Adrenal gland (tissue), 9 donors: ENCODE measurements at regions not wholly inside any gene's neighbourhood (a gene's known extent, or its start where the extent isn't known, plus 50 kb on each side); places are given as distances from the start of the nearest gene placed in this dataset.

ENCODE experiments used
- DNase-seq, 7 donors: peaks; one replicate each; pipeline ENCODE4 v3.0.0-alpha.2; 2019 to 2020
- H3K27ac ChIP-seq, 5 donors: fragments of 200-600 bp; sonication (generic) in 4 of 5; 1 replicate in 3 of 5; 2 replicates in 2 of 5; pipeline versions ENCODE4 v1.5.1 to v1.8.0; 2016 to 2020; ENCODE audit warnings: mild to moderate bottlenecking in 1 of 5
- H3K27me3 ChIP-seq: fragments of 200-600 bp; 2 replicates; pipeline ENCODE4 v1.8.0; 2021
- H3K36me3 ChIP-seq, 2 donors: fragments of 200-600 bp; replicated peaks in 1 of 2; 1 replicate in 1 of 2; 2 replicates in 1 of 2; pipeline versions ENCODE4 v1.5.1 to v1.8.0; 2018 to 2022
- H3K4me1 ChIP-seq, 2 donors: fragments of 200-600 bp; replicated peaks in 1 of 2; 1 replicate in 1 of 2; 2 replicates in 1 of 2; pipeline versions ENCODE4 v1.5.1 to v1.8.0; 2018 to 2021
- H3K4me3 ChIP-seq, 4 donors: fragments of 200-600 bp; sonication (generic) in 3 of 4; one replicate each; pipeline ENCODE4 v1.5.1; 2016 to 2018
- H3K9me3 ChIP-seq, 3 donors: fragments of 200-600 bp; sonication (generic) in 1 of 3; replicated peaks in 1 of 3; 1 replicate in 2 of 3; 2 replicates in 1 of 3; pipeline versions ENCODE4 v1.5.1 to v1.8.0; 2016 to 2021
- POLR2A ChIP-seq, 2 donors: fragments of 450-650 bp; IDR thresholded peaks; one replicate each; pipeline ENCODE4 v1.6.1; 2017; ENCODE audit warnings: antibody characterized with exemption in 2 of 2, mild to moderate bottlenecking in 2 of 2, moderate library complexity in 1 of 2
- WGBS, 4 donors: extraction: QIAGEN DNeasy Blood & Tissue Kit in 2 of 4; methylation state at CpG; one replicate each; pipeline versions ENCODE4 v1.1.5 to v1.1.7; 2013 to 2017; 5-methylcytosine and 5-hydroxymethylcytosine counted together
- intact Hi-C, 2 donors: fragments of 100-400 bp; cut with DNase I; formaldehyde crosslinking; loops; one replicate each; pipeline versions ENCODE4 v1.14.1 to v1.15.0; 2022 to 2023
- TF ChIP-seq, protein P1 (sequence below), 6 experiments: fragments of 450-650 bp in 4 of 6; fragments of 200-600 bp in 2 of 6; sonication (generic) in 1 of 6; IDR thresholded peaks; 1 replicate in 5 of 6; 2 replicates in 1 of 6; pipeline versions ENCODE4 v1.5.1 to v1.8.0; 2016 to 2021; ENCODE audit warnings: antibody characterized with exemption in 6 of 6, mild to moderate bottlenecking in 2 of 6, moderate library complexity in 1 of 6
- donor health status: healthy with polysubstance abuse.
- donor health status: Bipolar disorder and iron deficiency.
- donor health status: DM: yes; HTN: yes; CAD: no.
- donor health status: DM: no; HTN: no; CAD: no.
- donor health status: DM: no; HTN: no; CAD: no.

DNA sequence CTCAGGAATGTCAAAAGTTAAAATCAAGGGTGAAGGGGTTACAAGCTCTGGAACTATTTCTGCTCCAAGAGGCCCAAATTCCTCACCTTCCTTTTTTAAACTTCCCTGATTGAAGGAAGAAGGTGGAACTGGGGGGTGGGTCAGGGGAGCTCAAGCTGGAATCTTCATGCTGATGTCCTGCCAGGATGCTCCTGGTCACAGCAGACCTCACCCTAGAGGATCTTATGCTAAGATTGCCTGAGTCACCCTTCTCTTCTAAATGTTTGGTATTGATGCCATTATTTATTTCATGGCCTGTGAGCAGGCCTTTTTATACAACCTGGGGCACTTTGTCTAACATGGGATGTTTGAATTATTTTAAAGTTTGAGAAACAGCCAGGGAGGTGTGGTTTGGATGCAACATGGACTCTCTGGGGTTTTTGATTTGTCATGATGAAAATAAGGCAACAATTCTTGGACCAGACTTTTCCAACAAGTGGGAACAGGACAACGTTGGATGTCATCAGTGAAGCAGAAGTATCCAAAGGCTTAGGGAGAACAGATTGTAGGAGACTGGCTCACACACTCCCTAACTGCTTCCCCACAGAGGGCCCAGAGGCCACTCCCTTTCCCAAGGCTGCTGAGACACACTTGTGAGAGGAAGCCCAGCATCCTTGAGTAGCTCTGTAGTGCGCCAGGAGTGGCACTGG lies 420.2 kb upstream of the MEX3C start:
- no peaks in the 10 kb centered on the region for H3K36me3 ChIP-seq
- no peak overlapping the region for H3K4me3 ChIP-seq
- DNase-seq: no peak
- H3K27me3 ChIP-seq: no peaks in the 10 kb centered on the region
- 56 to 83% (median 74%) methylated on average over 2 of the region's 2 CpGs for WGBS, 4 donors
- H3K4me1 ChIP-seq: no peaks in the 10 kb centered on the region
- H3K9me3 ChIP-seq: no peaks in the 10 kb centered on the region
- no peak overlapping the region for H3K27ac ChIP-seq
- intact Hi-C loops: loop anchor here in 1 of 2 donors (10.0 kb wide), 1 partner anchor 503 kb away; no protein-coding TSS in a partner anchor
- TF ChIP-seq, protein P1, sequence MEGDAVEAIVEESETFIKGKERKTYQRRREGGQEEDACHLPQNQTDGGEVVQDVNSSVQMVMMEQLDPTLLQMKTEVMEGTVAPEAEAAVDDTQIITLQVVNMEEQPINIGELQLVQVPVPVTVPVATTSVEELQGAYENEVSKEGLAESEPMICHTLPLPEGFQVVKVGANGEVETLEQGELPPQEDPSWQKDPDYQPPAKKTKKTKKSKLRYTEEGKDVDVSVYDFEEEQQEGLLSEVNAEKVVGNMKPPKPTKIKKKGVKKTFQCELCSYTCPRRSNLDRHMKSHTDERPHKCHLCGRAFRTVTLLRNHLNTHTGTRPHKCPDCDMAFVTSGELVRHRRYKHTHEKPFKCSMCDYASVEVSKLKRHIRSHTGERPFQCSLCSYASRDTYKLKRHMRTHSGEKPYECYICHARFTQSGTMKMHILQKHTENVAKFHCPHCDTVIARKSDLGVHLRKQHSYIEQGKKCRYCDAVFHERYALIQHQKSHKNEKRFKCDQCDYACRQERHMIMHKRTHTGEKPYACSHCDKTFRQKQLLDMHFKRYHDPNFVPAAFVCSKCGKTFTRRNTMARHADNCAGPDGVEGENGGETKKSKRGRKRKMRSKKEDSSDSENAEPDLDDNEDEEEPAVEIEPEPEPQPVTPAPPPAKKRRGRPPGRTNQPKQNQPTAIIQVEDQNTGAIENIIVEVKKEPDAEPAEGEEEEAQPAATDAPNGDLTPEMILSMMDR (IDR thresholded peaks at IDR 0.05): no peak
- TF ChIP-seq POLR2A (IDR thresholded peaks at IDR 0.05): no peak

GRCh38 chr18:51619283-51619682 lies 421.8 kb upstream of the MEX3C start:
- intact Hi-C loops: loop anchor here in 1 of 2 donors (10.0 kb wide), 1 partner anchor 504 kb away; no protein-coding TSS in a partner anchor
- TF ChIP-seq, protein P1 (IDR thresholded peaks at IDR 0.05): no peak
- TF ChIP-seq POLR2A (IDR thresholded peaks at IDR 0.05): no peak
- Histone ChIP-seq H3K36me3 (no peaks in the 10 kb centered on the region), H3K9me3 (no peaks in the 10 kb centered on the region), H3K27me3 (no peaks in the 10 kb centered on the region), H3K4me3 (no peak overlapping the region), H3K4me1 (no peaks in the 10 kb centered on the region), H3K27ac (no peak overlapping the region)
- DNase-seq: no peak
- 57 to 71% (median 59%) methylated on average over 1 of the region's 1 CpG for WGBS, 4 donors

GRCh38 chr18:51621113-51621863 lies 423.8 kb upstream of the MEX3C start:
- peak; percentile 43 to 83 (median 67) for DNase-seq

GRCh38 chr18:51621864-51622160 lies 424.3 kb upstream of the MEX3C start:
- Histone ChIP-seq H3K9me3 (no peaks in the 10 kb centered on the region), H3K27me3 (no peaks in the 10 kb centered on the region), H3K27ac (no peak overlapping the region), H3K36me3 (no peaks in the 10 kb centered on the region), H3K4me1 (no peaks in the 10 kb centered on the region), H3K4me3 (no peak overlapping the region)
- WGBS, 4 donors: 43 to 51% (median 43%) methylated on average over 5 of the region's 5 CpGs
- intact Hi-C loops: no loop called here
- DNase-seq: no peak
- TF ChIP-seq POLR2A (IDR thresholded peaks at IDR 0.05): no peak
- TF ChIP-seq, protein P1 (IDR thresholded peaks at IDR 0.05): no peak

More at GRCh38 chr18:51621113-51621863, 423.8 kb upstream of the MEX3C start:
- TF ChIP-seq POLR2A (IDR thresholded peaks at IDR 0.05): no peak
- TF ChIP-seq, protein P1 (IDR thresholded peaks at IDR 0.05): peak; percentile 48 to 70 (median 66)
- no peaks in the 10 kb centered on the region for H3K36me3 ChIP-seq
- no peaks in the 10 kb centered on the region for H3K9me3 ChIP-seq
- no peaks in the 10 kb centered on the region for H3K27me3 ChIP-seq
- 39 to 45% (median 42%) methylated on average over 14 of the region's 14 CpGs for WGBS, 4 donors
- H3K27ac ChIP-seq: no peak overlapping the region
- no peak overlapping the region for H3K4me3 ChIP-seq
- intact Hi-C loops: no loop called here
- H3K4me1 ChIP-seq: no peaks in the 10 kb centered on the region
